ENCODE measurements at regions not wholly inside any gene's neighbourhood (a gene's known extent, or its start where the extent isn't known, plus 50 kb on each side); places are given as distances from the start of the nearest gene placed in this dataset.

DNA sequence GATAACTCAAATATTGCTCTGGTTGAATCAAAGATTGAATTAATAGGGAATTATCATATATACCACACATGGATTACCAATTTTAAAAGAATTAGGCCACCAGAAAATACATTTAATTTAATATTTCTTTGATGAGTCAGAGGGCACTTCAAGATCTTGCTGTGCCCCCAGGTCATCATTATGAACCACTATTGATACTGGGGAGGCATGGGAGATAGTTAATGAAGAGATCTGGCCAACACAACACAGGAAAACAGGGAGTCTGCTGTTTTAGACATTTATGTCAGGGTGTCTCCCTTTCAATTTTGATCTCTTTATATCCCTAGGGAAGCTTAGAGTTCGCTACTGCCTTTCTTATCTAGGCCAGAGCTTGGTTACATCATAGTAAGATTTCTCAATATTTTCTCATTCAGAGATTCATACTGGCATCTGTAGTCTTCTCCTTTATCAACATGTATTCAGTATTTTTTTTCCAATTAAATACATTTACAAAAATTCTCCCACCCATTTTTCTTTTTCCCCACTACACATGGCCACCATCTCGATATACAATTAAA, 158.3 kb upstream of the ZFHX3 start:
- Histone ChIP-seq H3K79me2 (no peaks in the 10 kb centered on the region), H3K27me3 (no peaks in the 10 kb centered on the region)
- WGBS (ENCODE audit: low lambda C conversion rate, missing lambda C conversion rate) = 85% methylated on average over 2 of the region's 2 CpGs

DNA sequence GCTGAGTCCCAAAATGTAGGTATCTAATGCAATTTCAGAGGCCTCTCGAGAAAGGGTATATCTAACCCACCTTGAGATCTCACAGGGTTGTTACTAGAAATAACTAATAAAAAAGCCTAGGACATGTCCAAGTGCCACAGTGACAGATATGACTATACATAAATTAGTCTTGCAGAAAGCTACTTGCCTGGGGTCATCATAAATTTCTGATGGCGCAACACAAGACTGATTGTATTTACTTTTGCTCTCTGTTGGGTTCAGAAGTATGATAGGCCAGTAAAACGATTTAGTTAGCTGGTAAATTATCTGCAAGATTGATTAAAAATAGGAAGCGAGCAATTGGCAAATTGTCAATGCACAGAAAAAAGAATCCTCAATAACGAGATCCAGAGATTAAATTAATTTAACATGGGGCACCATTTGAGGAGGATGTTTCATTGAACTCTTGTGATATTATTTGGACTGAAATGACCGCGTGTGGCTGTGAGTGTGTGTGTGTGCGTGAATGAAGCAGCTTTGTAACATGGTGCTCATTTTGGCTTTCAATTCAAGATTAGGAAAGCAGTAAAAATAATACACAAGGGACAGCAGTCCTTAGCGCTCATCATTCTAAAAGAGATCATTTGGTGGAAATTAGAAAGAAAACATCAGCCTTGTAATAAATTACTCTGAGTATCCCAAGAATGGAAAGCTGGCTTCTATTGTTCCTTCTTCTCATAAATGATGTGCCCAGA, 157.4 kb upstream of the ZFHX3 start:
- no peaks in the 10 kb centered on the region for H3K36me3 ChIP-seq (replicated peaks; ENCODE audit: insufficient read depth, low read depth)
- no peak overlapping the region for H3K4me3 ChIP-seq
- H3K9me2 ChIP-seq (replicated peaks; ENCODE audit: insufficient read depth) = no peaks in the 10 kb centered on the region
- H3K9me3 ChIP-seq (ENCODE audit: low read depth) = no peaks in the 10 kb centered on the region
- H4K20me1 ChIP-seq (ENCODE audit: insufficient read depth, poor library complexity, severe bottlenecking) = no peaks in the 10 kb centered on the region
- H3K4me2 ChIP-seq = peak overlapping the region; percentile 55
- TF ChIP-seq, protein P1, sequence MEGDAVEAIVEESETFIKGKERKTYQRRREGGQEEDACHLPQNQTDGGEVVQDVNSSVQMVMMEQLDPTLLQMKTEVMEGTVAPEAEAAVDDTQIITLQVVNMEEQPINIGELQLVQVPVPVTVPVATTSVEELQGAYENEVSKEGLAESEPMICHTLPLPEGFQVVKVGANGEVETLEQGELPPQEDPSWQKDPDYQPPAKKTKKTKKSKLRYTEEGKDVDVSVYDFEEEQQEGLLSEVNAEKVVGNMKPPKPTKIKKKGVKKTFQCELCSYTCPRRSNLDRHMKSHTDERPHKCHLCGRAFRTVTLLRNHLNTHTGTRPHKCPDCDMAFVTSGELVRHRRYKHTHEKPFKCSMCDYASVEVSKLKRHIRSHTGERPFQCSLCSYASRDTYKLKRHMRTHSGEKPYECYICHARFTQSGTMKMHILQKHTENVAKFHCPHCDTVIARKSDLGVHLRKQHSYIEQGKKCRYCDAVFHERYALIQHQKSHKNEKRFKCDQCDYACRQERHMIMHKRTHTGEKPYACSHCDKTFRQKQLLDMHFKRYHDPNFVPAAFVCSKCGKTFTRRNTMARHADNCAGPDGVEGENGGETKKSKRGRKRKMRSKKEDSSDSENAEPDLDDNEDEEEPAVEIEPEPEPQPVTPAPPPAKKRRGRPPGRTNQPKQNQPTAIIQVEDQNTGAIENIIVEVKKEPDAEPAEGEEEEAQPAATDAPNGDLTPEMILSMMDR (IDR thresholded peaks at IDR 0.05; ENCODE audit: poor library complexity) = no peak
- TF ChIP-seq EZH2 (IDR thresholded peaks at IDR 0.05; ENCODE audit: borderline replicate concordance) = no peak
- no peak for TF ChIP-seq EZH2phosphoT487 (IDR thresholded peaks at IDR 0.05; ENCODE audit: low read depth, severe bottlenecking, unreplicated experiment)
- WGBS (ENCODE audit: low lambda C conversion rate, missing lambda C conversion rate) = 77% methylated on average over 9 of the region's 9 CpGs
- peak overlapping the region; percentile 73 for H3K27ac ChIP-seq
- no peaks in the 10 kb centered on the region for H3K79me2 ChIP-seq
- no peak overlapping the region for H2AFZ ChIP-seq
- peaks cover 3% of the 10 kb centered on the region for H3K4me1 ChIP-seq (ENCODE audit: insufficient read depth)
- no peaks in the 10 kb centered on the region for H3K27me3 ChIP-seq
- DNase-seq (ENCODE audit: low spot score) = no peak

More for the DNA sequence above, 158.3 kb upstream of the ZFHX3 start:
- Histone ChIP-seq H4K20me1 (ENCODE audit: insufficient read depth, poor library complexity, severe bottlenecking) (no peaks in the 10 kb centered on the region), H3K9me2 (replicated peaks; ENCODE audit: insufficient read depth) (no peaks in the 10 kb centered on the region), H3K27ac (peak overlapping the region; percentile 73), H3K9me3 (ENCODE audit: low read depth) (no peaks in the 10 kb centered on the region), H3K4me1 (ENCODE audit: insufficient read depth) (peaks cover 3% of the 10 kb centered on the region), H3K4me3 (no peak overlapping the region), H3K36me3 (replicated peaks; ENCODE audit: insufficient read depth, low read depth) (no peaks in the 10 kb centered on the region), H2AFZ (no peak overlapping the region), H3K4me2 (peak overlapping the region; percentile 55)
- TF ChIP-seq EZH2phosphoT487 (IDR thresholded peaks at IDR 0.05; ENCODE audit: low read depth, severe bottlenecking, unreplicated experiment) (no peak), EZH2 (IDR thresholded peaks at IDR 0.05; ENCODE audit: borderline replicate concordance) (no peak)
- TF ChIP-seq, protein P1 (IDR thresholded peaks at IDR 0.05; ENCODE audit: poor library complexity) = no peak
- DNase-seq (ENCODE audit: low spot score) = no peak

DNA sequence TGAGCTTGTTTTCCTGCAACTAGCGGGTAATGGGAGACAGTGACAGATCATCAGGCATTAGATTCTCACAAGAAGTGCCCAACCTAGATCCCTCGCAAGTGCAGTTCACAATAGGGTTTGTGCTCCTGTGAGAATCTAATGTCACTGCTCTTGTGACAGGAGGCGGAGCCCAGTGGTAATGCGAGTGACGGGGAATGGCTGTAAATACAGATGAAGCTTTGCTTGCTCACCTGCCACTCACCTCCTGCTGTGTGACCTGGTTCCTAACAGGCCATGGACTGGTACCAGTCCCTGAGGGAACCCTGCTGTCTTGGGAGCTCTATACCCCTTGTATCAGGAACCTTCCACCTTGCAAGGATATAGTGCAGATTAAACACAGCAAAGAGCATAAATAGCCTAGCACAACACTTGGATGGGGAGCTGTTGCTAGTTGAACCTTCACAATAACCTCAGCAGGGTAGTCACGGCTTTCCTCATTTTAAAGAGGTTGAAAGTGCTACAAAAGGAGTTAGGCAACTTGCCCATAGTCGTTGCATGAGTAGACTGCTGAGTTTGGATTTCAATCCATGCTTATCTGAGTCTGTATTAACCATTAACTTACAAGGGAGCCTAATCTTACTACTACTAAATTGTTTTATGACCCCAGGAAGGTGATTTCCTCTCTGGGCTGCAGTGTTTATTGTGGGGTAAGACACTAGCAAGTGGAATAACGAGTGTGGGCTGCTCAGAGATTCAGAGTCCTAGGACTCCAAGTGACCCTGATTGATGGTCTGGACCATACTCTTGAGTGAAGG, 156.6 kb upstream of the ZFHX3 start:
- H2AFZ ChIP-seq = no peak overlapping the region
- H3K79me2 ChIP-seq = no peaks in the 10 kb centered on the region
- TF ChIP-seq EZH2 (IDR thresholded peaks at IDR 0.05; ENCODE audit: borderline replicate concordance) = no peak
- TF ChIP-seq, protein P1 (IDR thresholded peaks at IDR 0.05; ENCODE audit: poor library complexity) = no peak
- no peak for TF ChIP-seq EZH2phosphoT487 (IDR thresholded peaks at IDR 0.05; ENCODE audit: low read depth, severe bottlenecking, unreplicated experiment)
- no peaks in the 10 kb centered on the region for H4K20me1 ChIP-seq (ENCODE audit: insufficient read depth, poor library complexity, severe bottlenecking)
- peak overlapping the region; percentile 36 for H3K4me2 ChIP-seq
- no peaks in the 10 kb centered on the region for H3K36me3 ChIP-seq (replicated peaks; ENCODE audit: insufficient read depth, low read depth)
- H3K27me3 ChIP-seq = no peaks in the 10 kb centered on the region
- H3K9me2 ChIP-seq (replicated peaks; ENCODE audit: insufficient read depth) = no peaks in the 10 kb centered on the region
- DNase-seq (ENCODE audit: low spot score) = peak; percentile 65
- H3K27ac ChIP-seq = peak overlapping the region; percentile 76
- H3K9me3 ChIP-seq (ENCODE audit: low read depth) = no peaks in the 10 kb centered on the region
- WGBS (ENCODE audit: low lambda C conversion rate, missing lambda C conversion rate) = 54% methylated on average over 8 of the region's 8 CpGs
- no peak overlapping the region for H3K4me3 ChIP-seq
- H3K4me1 ChIP-seq (ENCODE audit: insufficient read depth) = peaks cover 3% of the 10 kb centered on the region
